ENCODE measurements at regions not wholly inside any gene's neighbourhood (a gene's known extent, or its start where the extent isn't known, plus 50 kb on each side); places are given as distances from the start of the nearest gene placed in this dataset.
"Not testable (repeated sequence)": the region's sequence is repeated elsewhere in the genome, so short reads cannot be mapped to it uniquely, and the experiment has no call there.

DNA sequence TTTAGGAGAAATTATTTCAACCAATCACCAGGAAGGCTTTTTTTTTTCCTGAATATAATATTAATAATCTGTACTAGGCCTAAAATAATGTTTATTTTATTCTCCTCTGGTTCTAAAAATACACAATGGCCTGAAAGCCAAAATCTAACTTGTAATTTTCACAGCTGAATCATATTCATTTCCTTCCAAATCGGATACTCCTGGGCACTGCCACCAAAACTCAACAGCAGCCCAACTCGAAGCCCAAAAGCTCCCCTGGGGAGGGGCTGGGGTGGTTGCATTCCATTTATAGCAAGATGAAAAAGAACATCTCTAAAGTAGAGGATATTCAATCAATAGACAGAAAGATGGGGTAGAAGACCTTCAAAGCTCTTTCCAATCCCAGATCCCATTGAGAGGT, 100.5 kb upstream of the SETBP1 start (continued):
- TF ChIP-seq CREB5 (CRISPR knock-in tag; IDR thresholded peaks at IDR 0.05; ENCODE audit: low read depth) = no peak
- TF ChIP-seq ZFP3 (CRISPR knock-in tag; IDR thresholded peaks at IDR 0.05) = no peak
- TF ChIP-seq TCF4 (CRISPR knock-in tag; IDR thresholded peaks at IDR 0.05; ENCODE audit: borderline replicate concordance) = no peak

- ATAC-seq = not testable (repeated sequence)
Measured at GRCh38 chr18:44580782-44581181, 99.9 kb upstream of the SETBP1 start.

- no peak for ATAC-seq
- TF ChIP-seq TCF4 (CRISPR knock-in tag; IDR thresholded peaks at IDR 0.05; ENCODE audit: borderline replicate concordance) = no peak
- no peak for TF ChIP-seq PPARA (CRISPR knock-in tag; IDR thresholded peaks at IDR 0.05; ENCODE audit: borderline replicate concordance)
- no peak for TF ChIP-seq RARB (CRISPR knock-in tag; IDR thresholded peaks at IDR 0.05)
- TF ChIP-seq ZC3H10 (CRISPR knock-in tag; IDR thresholded peaks at IDR 0.05) = no peak
- no peak for TF ChIP-seq TSHZ2 (CRISPR knock-in tag; IDR thresholded peaks at IDR 0.05)
- TF ChIP-seq ZNF565 (CRISPR knock-in tag; conservative IDR thresholded peaks at IDR 0.05; ENCODE audit: low read depth) = no peak
- TF ChIP-seq, protein P1, sequence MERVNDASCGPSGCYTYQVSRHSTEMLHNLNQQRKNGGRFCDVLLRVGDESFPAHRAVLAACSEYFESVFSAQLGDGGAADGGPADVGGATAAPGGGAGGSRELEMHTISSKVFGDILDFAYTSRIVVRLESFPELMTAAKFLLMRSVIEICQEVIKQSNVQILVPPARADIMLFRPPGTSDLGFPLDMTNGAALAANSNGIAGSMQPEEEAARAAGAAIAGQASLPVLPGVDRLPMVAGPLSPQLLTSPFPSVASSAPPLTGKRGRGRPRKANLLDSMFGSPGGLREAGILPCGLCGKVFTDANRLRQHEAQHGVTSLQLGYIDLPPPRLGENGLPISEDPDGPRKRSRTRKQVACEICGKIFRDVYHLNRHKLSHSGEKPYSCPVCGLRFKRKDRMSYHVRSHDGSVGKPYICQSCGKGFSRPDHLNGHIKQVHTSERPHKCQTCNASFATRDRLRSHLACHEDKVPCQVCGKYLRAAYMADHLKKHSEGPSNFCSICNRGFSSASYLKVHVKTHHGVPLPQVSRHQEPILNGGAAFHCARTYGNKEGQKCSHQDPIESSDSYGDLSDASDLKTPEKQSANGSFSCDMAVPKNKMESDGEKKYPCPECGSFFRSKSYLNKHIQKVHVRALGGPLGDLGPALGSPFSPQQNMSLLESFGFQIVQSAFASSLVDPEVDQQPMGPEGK (CRISPR knock-in tag; IDR thresholded peaks at IDR 0.05; ENCODE audit: borderline replicate concordance) = no peak
- no peak for TF ChIP-seq ISL1 (CRISPR knock-in tag; IDR thresholded peaks at IDR 0.05)
- no peak for TF ChIP-seq ZNF70 (CRISPR knock-in tag; IDR thresholded peaks at IDR 0.05)
- TF ChIP-seq ARNTL (CRISPR knock-in tag; IDR thresholded peaks at IDR 0.05; ENCODE audit: borderline replicate concordance, low read depth) = no peak
- no peak for TF ChIP-seq ESRRG (CRISPR knock-in tag; IDR thresholded peaks at IDR 0.05)
- TF ChIP-seq CREB5 (CRISPR knock-in tag; IDR thresholded peaks at IDR 0.05; ENCODE audit: low read depth) = no peak
- no peak for TF ChIP-seq POU6F1 (CRISPR knock-in tag; IDR thresholded peaks at IDR 0.05; ENCODE audit: borderline replicate concordance, low read depth)
- TF ChIP-seq TOX (CRISPR knock-in tag; IDR thresholded peaks at IDR 0.05; ENCODE audit: borderline replicate concordance) = no peak
- TF ChIP-seq GLIS3 (CRISPR knock-in tag; IDR thresholded peaks at IDR 0.05) = no peak
- no peak for TF ChIP-seq ZNF8 (CRISPR knock-in tag; IDR thresholded peaks at IDR 0.05)
- TF ChIP-seq ZFP3 (CRISPR knock-in tag; IDR thresholded peaks at IDR 0.05) = no peak
- TF ChIP-seq CSRNP3 (CRISPR knock-in tag; IDR thresholded peaks at IDR 0.05) = no peak
- TF ChIP-seq CSDC2 (CRISPR knock-in tag; IDR thresholded peaks at IDR 0.05) = no peak
- TF ChIP-seq ZFP30 (CRISPR knock-in tag; IDR thresholded peaks at IDR 0.05) = no peak
Measured at GRCh38 chr18:44582456-44582855, 98.2 kb upstream of the SETBP1 start.

All from SK-N-SH treated with all-trans-retinoic acid at 6 μM for 48 hours (cell line).